ENCODE measurements at regions not wholly inside any gene's neighbourhood (a gene's known extent, or its start where the extent isn't known, plus 50 kb on each side); places are given as distances from the start of the nearest gene placed in this dataset.

- no peak for TF ChIP-seq EZH2phosphoT487 (IDR thresholded peaks at IDR 0.05; ENCODE audit: borderline replicate concordance, low read length)
- no peak for TF ChIP-seq EZH2 (IDR thresholded peaks at IDR 0.05; ENCODE audit: low read length, unreplicated experiment)
- no peak for TF ChIP-seq CTCF (conservative IDR thresholded peaks at IDR 0.05; ENCODE audit: low read depth, low read length)
Measured at GRCh38 chr5:40033411-40033810, 608.6 kb upstream of the DAB2 start.
